Neuronal stem cell (in vitro differentiated cells): ENCODE measurements at regions not wholly inside any gene's neighbourhood (a gene's known extent, or its start where the extent isn't known, plus 50 kb on each side); places are given as distances from the start of the nearest gene placed in this dataset.

Experiments used
- DNase-seq: peaks from one replicate; pipeline ENCODE4 v3.0.0-alpha.2; 2013; ENCODE audit warnings: low spot score
- H2AFZ ChIP-seq: one replicate; pipeline ENCODE4 v1.6.1; 2013; ENCODE audit warnings: mild to moderate bottlenecking, low read length, inconsistent platforms
- H2AK5ac ChIP-seq: 2 replicates; pipeline ENCODE4 v1.6.1; 2013; ENCODE audit warnings: low read depth, mild to moderate bottlenecking, inconsistent platforms, low read length, moderate library complexity, mixed read lengths
- H2BK120ac ChIP-seq: 2 replicates; pipeline ENCODE4 v1.6.1; 2013; ENCODE audit warnings: low read depth, mild to moderate bottlenecking, inconsistent platforms, low read length, moderate library complexity, mixed read lengths
- H2BK12ac ChIP-seq: one replicate; pipeline ENCODE4 v1.6.1; 2013; ENCODE audit warnings: low read length, inconsistent platforms
- H2BK15ac ChIP-seq: 2 replicates; pipeline ENCODE4 v1.6.1; 2013; ENCODE audit warnings: mild to moderate bottlenecking, low read length, inconsistent platforms, mixed read lengths
- H2BK5ac ChIP-seq: one replicate; pipeline ENCODE4 v1.6.1; 2013; ENCODE audit warnings: inconsistent platforms, mild to moderate bottlenecking, low read length, moderate library complexity
- H3K14ac ChIP-seq: one replicate; pipeline ENCODE4 v1.6.1; 2013; ENCODE audit warnings: low read length, inconsistent platforms
- H3K18ac ChIP-seq: 2 replicates; pipeline ENCODE4 v1.6.1; 2013; ENCODE audit warnings: low read length, inconsistent platforms
- H3K23ac ChIP-seq: 2 replicates; pipeline ENCODE4 v1.6.1; 2013; ENCODE audit warnings: low read depth, mild to moderate bottlenecking, mixed read lengths, low read length, inconsistent platforms; ENCODE audit not compliant: poor library complexity
- H3K27ac ChIP-seq: replicated peaks from 3 replicates; pipeline ENCODE4 v1.5.1; 2013; ENCODE audit warnings: low read length, inconsistent platforms
- H3K27me3 ChIP-seq, 3 experiments: 2 replicates each; pipeline ENCODE4 v1.6.1; 2013; ENCODE audit warnings: low read length in 3 of 3, mild to moderate bottlenecking in 2 of 3, inconsistent platforms in 1 of 3, low read depth in 1 of 3, mixed read lengths in 1 of 3, moderate library complexity in 1 of 3; ENCODE audit not compliant: control insufficient read depth in 3 of 3, insufficient read depth in 3 of 3
- H3K36me3 ChIP-seq, 2 donors: replicated peaks in 1 of 2; 2 replicates each; pipeline ENCODE4 v1.6.1; 2013; ENCODE audit warnings: low read length in 2 of 2; ENCODE audit not compliant: control insufficient read depth in 2 of 2, insufficient read depth in 2 of 2
- H3K4ac ChIP-seq: 2 replicates; pipeline ENCODE4 v1.6.1; 2013; ENCODE audit warnings: inconsistent platforms, mild to moderate bottlenecking, low read length, moderate library complexity
- H3K4me1 ChIP-seq, 2 donors: 1 replicate in 1 of 2; 2 replicates in 1 of 2; pipeline ENCODE4 v1.6.1; 2013; ENCODE audit warnings: low read length in 2 of 2, low read depth in 1 of 2; ENCODE audit not compliant: control insufficient read depth in 2 of 2, insufficient read depth in 1 of 2
- H3K4me2 ChIP-seq: one replicate; pipeline ENCODE4 v1.6.1; 2013; ENCODE audit warnings: mild to moderate bottlenecking, low read length, inconsistent platforms; ENCODE audit not compliant: insufficient read depth, poor library complexity, severe bottlenecking
- H3K4me3 ChIP-seq, 2 donors: 2 replicates each; pipeline ENCODE4 v1.5.1; 2013; ENCODE audit warnings: low read length in 2 of 2, mild to moderate bottlenecking in 2 of 2, inconsistent platforms in 1 of 2, moderate library complexity in 1 of 2
- H3K79me1 ChIP-seq: one replicate; pipeline ENCODE4 v1.6.1; 2013; ENCODE audit warnings: low read depth, mild to moderate bottlenecking, inconsistent platforms, low read length, moderate library complexity
- H3K9ac ChIP-seq: one replicate; pipeline ENCODE4 v1.6.1; 2013; ENCODE audit warnings: mild to moderate bottlenecking, low read depth, low read length, inconsistent platforms; ENCODE audit not compliant: poor library complexity
- H3K9me3 ChIP-seq, 2 donors: replicated peaks in 1 of 2; 2 replicates each; pipeline versions ENCODE3 to v1.6.1; 2013; ENCODE audit warnings: low read length in 2 of 2, mild to moderate bottlenecking in 2 of 2, inconsistent platforms in 1 of 2, low read depth in 1 of 2, mixed read lengths in 1 of 2, moderate library complexity in 1 of 2; ENCODE audit not compliant: control insufficient read depth in 2 of 2, insufficient read depth in 1 of 2
- H4K8ac ChIP-seq: one replicate; pipeline ENCODE4 v1.6.1; 2013; ENCODE audit warnings: low read depth, mild to moderate bottlenecking, inconsistent platforms, low read length, moderate library complexity
- H4K91ac ChIP-seq: one replicate; pipeline ENCODE4 v1.6.1; 2013; ENCODE audit warnings: low read length, low read depth, mild to moderate bottlenecking, inconsistent platforms; ENCODE audit not compliant: poor library complexity
- WGBS, 2 donors: extraction: QIAGEN DNeasy Blood & Tissue Kit; methylation state at CpG; one replicate each; pipeline ENCODE4 v1.1.7; 2013; ENCODE audit warnings: missing lambda C conversion rate in 2 of 2, mixed read lengths in 1 of 2; ENCODE audit not compliant: insufficient read length in 2 of 2, insufficient replicate concordance in 1 of 2; ENCODE audit errors: extremely low coverage in 2 of 2; 5-methylcytosine and 5-hydroxymethylcytosine counted together

GRCh38 chr16:59590845-59591244 lies 856.7 kb upstream of the GOT2 start:
- no peak overlapping the region for H2BK120ac ChIP-seq
- WGBS, 2 donors = no CpG with 5 or more reads among the region's 4 CpGs
- H3K4me1 ChIP-seq = no peaks in the 10 kb centered on the region
- H3K14ac ChIP-seq = no peak overlapping the region
- no peaks in the 10 kb centered on the region for H3K27me3 ChIP-seq
- no peak overlapping the region for H3K9ac ChIP-seq
- no peak overlapping the region for H4K91ac ChIP-seq
- H3K36me3 ChIP-seq = no peaks in the 10 kb centered on the region
- no peak overlapping the region for H3K27ac ChIP-seq
- no peak overlapping the region for H3K23ac ChIP-seq
- no peak overlapping the region for H2BK15ac ChIP-seq
- no peak overlapping the region for H2BK5ac ChIP-seq
- no peak overlapping the region for H3K4me3 ChIP-seq
- no peak overlapping the region for H3K4ac ChIP-seq
- H3K18ac ChIP-seq = no peak overlapping the region
- DNase-seq = no peak
- H2AK5ac ChIP-seq = no peak overlapping the region
- H3K9me3 ChIP-seq = no peaks in the 10 kb centered on the region
- H2AFZ ChIP-seq = no peak overlapping the region
- no peak overlapping the region for H2BK12ac ChIP-seq
- no peaks in the 10 kb centered on the region for H3K79me1 ChIP-seq
- no peak overlapping the region for H4K8ac ChIP-seq
- no peak overlapping the region for H3K4me2 ChIP-seq

GRCh38 chr16:59586331-59586730 lies 852.2 kb upstream of the GOT2 start:
- Histone ChIP-seq H3K27me3 (no peaks in the 10 kb centered on the region), H3K4me2 (no peak overlapping the region), H3K36me3 (no peaks in the 10 kb centered on the region), H3K79me1 (no peaks in the 10 kb centered on the region), H4K91ac (no peak overlapping the region), H3K9ac (no peak overlapping the region), H2BK120ac (no peak overlapping the region), H3K4me1 (no peaks in the 10 kb centered on the region), H3K23ac (no peak overlapping the region), H3K9me3 (no peaks in the 10 kb centered on the region), H3K18ac (no peak overlapping the region), H2AK5ac (no peak overlapping the region), H3K4me3 (no peak overlapping the region), H2BK12ac (no peak overlapping the region), H2BK15ac (no peak overlapping the region), H4K8ac (no peak overlapping the region), H3K14ac (no peak overlapping the region), H3K27ac (no peak overlapping the region), H2AFZ (no peak overlapping the region), H3K4ac (no peak overlapping the region), H2BK5ac (no peak overlapping the region)
- no CpG with 5 or more reads among the region's 1 CpG for WGBS, 2 donors
- DNase-seq = no peak

GRCh38 chr16:59574296-59574695 lies 840.2 kb upstream of the GOT2 start:
- no peak overlapping the region for H3K23ac ChIP-seq
- H3K4me3 ChIP-seq = no peak overlapping the region
- WGBS, 2 donors = no CpG with 5 or more reads among the region's 1 CpG
- no peaks in the 10 kb centered on the region for H3K4me1 ChIP-seq
- no peak overlapping the region for H3K27ac ChIP-seq
- no peak overlapping the region for H2BK15ac ChIP-seq
- H3K14ac ChIP-seq = no peak overlapping the region
- H2AFZ ChIP-seq = no peak overlapping the region
- no peaks in the 10 kb centered on the region for H3K36me3 ChIP-seq
- no peaks in the 10 kb centered on the region for H3K79me1 ChIP-seq
- no peak overlapping the region for H2BK5ac ChIP-seq
- H3K9ac ChIP-seq = no peak overlapping the region
- H3K27me3 ChIP-seq = no peaks in the 10 kb centered on the region
- no peak for DNase-seq
- H4K91ac ChIP-seq = no peak overlapping the region
- H3K18ac ChIP-seq = no peak overlapping the region
- no peak overlapping the region for H3K4me2 ChIP-seq
- H2BK12ac ChIP-seq = no peak overlapping the region
- no peaks in the 10 kb centered on the region for H3K9me3 ChIP-seq
- H4K8ac ChIP-seq = no peak overlapping the region
- H2BK120ac ChIP-seq = no peak overlapping the region
- no peak overlapping the region for H3K4ac ChIP-seq
- H2AK5ac ChIP-seq = no peak overlapping the region

GRCh38 chr16:59573528-59574271 lies 839.6 kb upstream of the GOT2 start:
- no CpG with 5 or more reads among the region's 5 CpGs for WGBS, 2 donors
- Histone ChIP-seq H3K18ac (no peak overlapping the region), H3K4me2 (no peak overlapping the region), H3K4ac (no peak overlapping the region), H3K9ac (no peak overlapping the region), H2BK5ac (no peak overlapping the region), H3K23ac (no peak overlapping the region), H4K8ac (no peak overlapping the region), H3K9me3 (no peaks in the 10 kb centered on the region), H3K27me3 (no peaks in the 10 kb centered on the region), H3K14ac (no peak overlapping the region), H3K36me3 (no peaks in the 10 kb centered on the region), H2BK12ac (no peak overlapping the region), H2BK120ac (no peak overlapping the region), H4K91ac (no peak overlapping the region), H3K79me1 (no peaks in the 10 kb centered on the region), H3K27ac (no peak overlapping the region), H2BK15ac (no peak overlapping the region), H3K4me1 (no peaks in the 10 kb centered on the region), H3K4me3 (no peak overlapping the region), H2AK5ac (no peak overlapping the region), H2AFZ (no peak overlapping the region)
- DNase-seq = no peak
